ENCODE measurements at regions not wholly inside any gene's neighbourhood (a gene's known extent, or its start where the extent isn't known, plus 50 kb on each side); places are given as distances from the start of the nearest gene placed in this dataset.

DNA sequence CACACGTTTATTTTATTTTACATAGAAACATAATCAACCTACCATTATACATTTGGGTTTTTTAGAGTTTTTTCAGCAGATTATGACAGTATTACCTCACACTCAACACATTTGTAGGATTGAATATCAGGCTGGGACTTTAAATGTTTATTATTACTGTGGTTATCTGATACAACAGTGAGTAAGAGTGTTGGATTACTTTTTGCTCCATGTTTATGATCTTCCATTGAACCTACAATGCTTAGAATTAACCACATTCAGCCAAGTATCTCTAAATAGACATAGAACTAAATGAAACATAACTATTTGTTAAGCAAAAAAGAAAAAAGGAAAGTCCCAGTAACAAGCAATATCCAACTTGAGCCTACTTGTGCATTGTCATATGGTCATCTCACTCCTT lies 607.4 kb upstream of the PITX2 start:
- TF ChIP-seq, protein P1, sequence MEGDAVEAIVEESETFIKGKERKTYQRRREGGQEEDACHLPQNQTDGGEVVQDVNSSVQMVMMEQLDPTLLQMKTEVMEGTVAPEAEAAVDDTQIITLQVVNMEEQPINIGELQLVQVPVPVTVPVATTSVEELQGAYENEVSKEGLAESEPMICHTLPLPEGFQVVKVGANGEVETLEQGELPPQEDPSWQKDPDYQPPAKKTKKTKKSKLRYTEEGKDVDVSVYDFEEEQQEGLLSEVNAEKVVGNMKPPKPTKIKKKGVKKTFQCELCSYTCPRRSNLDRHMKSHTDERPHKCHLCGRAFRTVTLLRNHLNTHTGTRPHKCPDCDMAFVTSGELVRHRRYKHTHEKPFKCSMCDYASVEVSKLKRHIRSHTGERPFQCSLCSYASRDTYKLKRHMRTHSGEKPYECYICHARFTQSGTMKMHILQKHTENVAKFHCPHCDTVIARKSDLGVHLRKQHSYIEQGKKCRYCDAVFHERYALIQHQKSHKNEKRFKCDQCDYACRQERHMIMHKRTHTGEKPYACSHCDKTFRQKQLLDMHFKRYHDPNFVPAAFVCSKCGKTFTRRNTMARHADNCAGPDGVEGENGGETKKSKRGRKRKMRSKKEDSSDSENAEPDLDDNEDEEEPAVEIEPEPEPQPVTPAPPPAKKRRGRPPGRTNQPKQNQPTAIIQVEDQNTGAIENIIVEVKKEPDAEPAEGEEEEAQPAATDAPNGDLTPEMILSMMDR (IDR thresholded peaks at IDR 0.05): no peak
- no peak for TF ChIP-seq EP300 (IDR thresholded peaks at IDR 0.05)
- no peak for TF ChIP-seq POLR2A (IDR thresholded peaks at IDR 0.05)
